ENCODE measurements at regions not wholly inside any gene's neighbourhood (a gene's known extent, or its start where the extent isn't known, plus 50 kb on each side); places are given as distances from the start of the nearest gene placed in this dataset.

GRCh38 chr15:39320355-39320754, 260.5 kb upstream of the THBS1 start:
- no peaks in the 10 kb centered on the region for H3K36me3 ChIP-seq (ENCODE audit: control insufficient read depth in 3 of 3, insufficient read depth in 2 of 3, low read depth in 1 of 3, low read length in 3 of 3)
- no peak overlapping the region for H3K4me3 ChIP-seq (ENCODE audit: low read depth in 1 of 3, low read length in 3 of 3)
- H3K4me1 ChIP-seq (ENCODE audit: control insufficient read depth in 3 of 3, insufficient read depth in 2 of 3, low read depth in 1 of 3, low read length in 2 of 3) = peaks cover 0 to 3% (median 0%) of the 10 kb centered on the region in 3 donors
- no peak for FAIRE-seq
- H3K27me3 ChIP-seq (ENCODE audit: control insufficient read depth in 3 of 3, insufficient read depth in 3 of 3, low read length in 3 of 3) = no peaks in the 10 kb centered on the region
- H3K27ac ChIP-seq (ENCODE audit: low read depth in 1 of 3, low read length in 2 of 3) = no peak overlapping the region
- DNase-seq = no peak
- peaks cover 0 to 4% of the 10 kb centered on the region in 2 donors for H3K9me3 ChIP-seq (ENCODE audit: control insufficient read depth in 2 of 2, insufficient read depth in 1 of 2, low read depth in 1 of 2, low read length in 1 of 2)

- DNase-seq = no peak
- WGBS, 3 donors = 95 to 97% (median 97%) methylated on average over 1 of the region's 1 CpG
- H3K4me3 ChIP-seq (ENCODE audit: low read depth in 1 of 3, low read length in 3 of 3) = no peak overlapping the region
- H3K27ac ChIP-seq (ENCODE audit: low read depth in 1 of 3, low read length in 2 of 3) = no peak overlapping the region
- no peaks in the 10 kb centered on the region for H3K36me3 ChIP-seq (ENCODE audit: control insufficient read depth in 3 of 3, insufficient read depth in 2 of 3, low read depth in 1 of 3, low read length in 3 of 3)
- peaks cover 0 to 3% (median 0%) of the 10 kb centered on the region in 3 donors for H3K4me1 ChIP-seq (ENCODE audit: control insufficient read depth in 3 of 3, insufficient read depth in 2 of 3, low read depth in 1 of 3, low read length in 2 of 3)
- no peaks in the 10 kb centered on the region for H3K27me3 ChIP-seq (ENCODE audit: control insufficient read depth in 3 of 3, insufficient read depth in 3 of 3, low read length in 3 of 3)
- peaks cover 0 to 4% of the 10 kb centered on the region in 2 donors for H3K9me3 ChIP-seq (ENCODE audit: control insufficient read depth in 2 of 2, insufficient read depth in 1 of 2, low read depth in 1 of 2, low read length in 1 of 2)
- no peak for FAIRE-seq
Observed at GRCh38 chr15:39320886-39321285, 260.0 kb upstream of the THBS1 start.

DNA sequence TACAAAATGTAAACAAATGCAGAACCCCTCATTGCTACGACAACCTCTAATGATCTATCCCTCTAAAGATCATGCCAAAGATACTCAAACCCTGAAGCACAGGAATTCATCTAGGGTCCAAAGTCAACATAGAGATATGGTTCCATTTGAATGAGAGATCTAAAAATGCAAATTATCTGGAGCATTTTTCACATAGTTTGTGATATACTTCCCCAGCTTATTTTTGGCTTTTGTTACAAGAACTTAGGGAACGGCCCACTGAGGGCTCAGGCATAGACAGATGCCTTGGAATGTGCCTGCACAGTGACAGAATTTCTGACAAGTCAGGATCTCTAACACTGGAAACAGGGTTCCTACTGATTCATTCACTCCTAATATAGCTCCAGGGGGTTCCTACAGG, 258.9 kb upstream of the THBS1 start:
- WGBS, 3 donors = 78 to 92% (median 87%) methylated on average over 2 of the region's 2 CpGs
- DNase-seq = no peak
- FAIRE-seq = no peak

DNA sequence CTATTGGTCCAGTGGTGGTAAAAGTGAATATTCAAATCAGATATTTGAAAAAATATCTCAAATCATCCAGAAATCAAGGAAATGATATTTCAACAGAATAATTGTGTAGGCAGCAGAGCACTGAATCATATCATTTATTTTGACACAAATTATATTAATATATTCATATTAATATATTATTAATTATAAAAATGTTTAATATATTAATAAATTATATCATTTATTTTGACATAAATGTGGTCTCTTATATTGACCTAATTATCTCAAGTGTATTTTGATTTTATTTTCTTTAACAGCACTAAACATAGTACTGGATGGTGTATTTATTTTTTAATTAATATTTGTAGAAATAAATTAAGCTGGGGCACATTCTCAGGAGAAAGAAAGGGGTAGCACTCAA, 257.7 kb upstream of the THBS1 start:
- no peaks in the 10 kb centered on the region for H3K36me3 ChIP-seq (ENCODE audit: control insufficient read depth in 3 of 3, insufficient read depth in 2 of 3, low read depth in 1 of 3, low read length in 3 of 3)
- H3K27ac ChIP-seq (ENCODE audit: low read depth in 1 of 3, low read length in 2 of 3) = no peak overlapping the region
- no peaks in the 10 kb centered on the region for H3K27me3 ChIP-seq (ENCODE audit: control insufficient read depth in 3 of 3, insufficient read depth in 3 of 3, low read length in 3 of 3)
- no peak for FAIRE-seq
- peaks cover 0 to 4% of the 10 kb centered on the region in 2 donors for H3K9me3 ChIP-seq (ENCODE audit: control insufficient read depth in 2 of 2, insufficient read depth in 1 of 2, low read depth in 1 of 2, low read length in 1 of 2)
- no peak overlapping the region for H3K4me3 ChIP-seq (ENCODE audit: low read depth in 1 of 3, low read length in 3 of 3)
- DNase-seq = no peak
- H3K4me1 ChIP-seq (ENCODE audit: control insufficient read depth in 3 of 3, insufficient read depth in 2 of 3, low read depth in 1 of 3, low read length in 2 of 3) = peaks cover 0 to 3% (median 0%) of the 10 kb centered on the region in 3 donors

More for the DNA sequence above, 258.9 kb upstream of the THBS1 start:
- H3K9me3 ChIP-seq (ENCODE audit: control insufficient read depth in 2 of 2, insufficient read depth in 1 of 2, low read depth in 1 of 2, low read length in 1 of 2) = peaks cover 0 to 4% of the 10 kb centered on the region in 2 donors
- no peak overlapping the region for H3K27ac ChIP-seq (ENCODE audit: low read depth in 1 of 3, low read length in 2 of 3)
- peaks cover 0 to 3% (median 0%) of the 10 kb centered on the region in 3 donors for H3K4me1 ChIP-seq (ENCODE audit: control insufficient read depth in 3 of 3, insufficient read depth in 2 of 3, low read depth in 1 of 3, low read length in 2 of 3)
- H3K36me3 ChIP-seq (ENCODE audit: control insufficient read depth in 3 of 3, insufficient read depth in 2 of 3, low read depth in 1 of 3, low read length in 3 of 3) = no peaks in the 10 kb centered on the region
- no peak overlapping the region for H3K4me3 ChIP-seq (ENCODE audit: low read depth in 1 of 3, low read length in 3 of 3)
- no peaks in the 10 kb centered on the region for H3K27me3 ChIP-seq (ENCODE audit: control insufficient read depth in 3 of 3, insufficient read depth in 3 of 3, low read length in 3 of 3)

DNA sequence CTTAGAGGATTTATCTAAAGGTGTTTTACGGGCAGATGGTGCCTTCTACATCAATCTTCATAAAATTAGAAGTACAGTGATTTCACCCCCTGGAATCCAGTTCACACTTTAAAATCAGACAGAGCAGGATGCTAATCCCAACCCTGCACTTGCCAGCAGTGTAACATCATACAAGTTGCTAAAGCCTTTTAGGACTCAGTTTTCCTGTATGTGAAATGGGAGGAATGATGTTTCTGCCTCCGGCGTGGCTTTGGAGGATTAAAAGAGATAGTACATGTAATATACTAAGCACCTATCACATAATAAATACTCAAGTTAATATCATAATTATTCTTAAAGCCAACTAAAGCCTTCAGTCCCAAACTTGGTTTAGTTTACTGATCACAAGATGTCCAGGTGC, 257.2 kb upstream of the THBS1 start:
- H3K4me3 ChIP-seq (ENCODE audit: low read depth in 1 of 3, low read length in 3 of 3) = no peak overlapping the region
- no peak for DNase-seq
- peaks cover 0 to 4% of the 10 kb centered on the region in 2 donors for H3K9me3 ChIP-seq (ENCODE audit: control insufficient read depth in 2 of 2, insufficient read depth in 1 of 2, low read depth in 1 of 2, low read length in 1 of 2)
- no peaks in the 10 kb centered on the region for H3K4me1 ChIP-seq (ENCODE audit: control insufficient read depth in 3 of 3, insufficient read depth in 2 of 3, low read depth in 1 of 3, low read length in 2 of 3)
- 93 to 95% (median 95%) methylated on average over 3 of the region's 3 CpGs for WGBS, 3 donors
- FAIRE-seq = no peak
- H3K27ac ChIP-seq (ENCODE audit: low read depth in 1 of 3, low read length in 2 of 3) = no peak overlapping the region
- no peaks in the 10 kb centered on the region for H3K27me3 ChIP-seq (ENCODE audit: control insufficient read depth in 3 of 3, insufficient read depth in 3 of 3, low read length in 3 of 3)
- no peaks in the 10 kb centered on the region for H3K36me3 ChIP-seq (ENCODE audit: control insufficient read depth in 3 of 3, insufficient read depth in 2 of 3, low read depth in 1 of 3, low read length in 3 of 3)

DNA sequence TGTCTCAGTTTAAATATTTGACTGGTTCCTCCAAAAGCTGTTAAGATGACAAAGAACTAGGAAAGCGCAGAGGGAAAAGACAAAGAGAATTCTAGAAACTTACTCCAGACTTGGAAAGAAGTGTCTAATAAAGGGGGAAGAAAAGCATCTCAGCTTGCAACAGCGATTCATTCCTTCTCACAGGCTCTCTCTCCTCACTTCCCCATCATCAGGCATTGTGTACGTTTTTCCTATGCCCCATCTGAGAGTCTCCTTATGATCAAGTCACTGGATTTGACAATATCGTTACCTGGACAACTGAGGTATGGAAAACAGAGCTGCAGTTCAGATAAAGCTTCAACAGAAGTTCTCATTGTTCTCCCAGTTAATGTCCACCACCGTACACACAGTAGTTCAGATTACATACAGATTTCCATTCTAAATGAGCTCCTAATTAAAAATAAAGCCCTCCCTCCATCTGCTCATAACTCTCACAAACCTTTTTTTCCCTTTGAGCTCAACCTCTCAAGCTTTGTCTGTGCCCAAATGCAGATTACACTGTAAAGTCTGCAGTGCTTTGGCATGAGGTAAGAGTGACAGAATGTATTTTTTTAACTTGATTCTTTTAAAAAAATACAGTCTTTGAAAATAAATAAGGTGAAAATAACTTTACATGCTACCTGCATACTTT, 254.4 kb upstream of the THBS1 start:
- H3K4me3 ChIP-seq (ENCODE audit: low read depth in 1 of 3, low read length in 3 of 3) = no peak overlapping the region
- no peaks in the 10 kb centered on the region for H3K9me3 ChIP-seq (ENCODE audit: control insufficient read depth in 2 of 2, insufficient read depth in 1 of 2, low read depth in 1 of 2, low read length in 1 of 2)
- FAIRE-seq (no peak), DNase-seq (peak in 1 of 2 donors; percentile 10)
- no peaks in the 10 kb centered on the region for H3K36me3 ChIP-seq (ENCODE audit: control insufficient read depth in 3 of 3, insufficient read depth in 2 of 3, low read depth in 1 of 3, low read length in 3 of 3)
- H3K4me1 ChIP-seq (ENCODE audit: control insufficient read depth in 3 of 3, insufficient read depth in 2 of 3, low read depth in 1 of 3, low read length in 2 of 3) = no peaks in the 10 kb centered on the region
- WGBS, 3 donors = 33 to 47% (median 46%) methylated on average over 5 of the region's 5 CpGs
- H3K27me3 ChIP-seq (ENCODE audit: control insufficient read depth in 3 of 3, insufficient read depth in 3 of 3, low read length in 3 of 3) = no peaks in the 10 kb centered on the region
- no peak overlapping the region for H3K27ac ChIP-seq (ENCODE audit: low read depth in 1 of 3, low read length in 2 of 3)

GRCh38 chr15:39327005-39327730, 253.7 kb upstream of the THBS1 start:
- Histone ChIP-seq H3K36me3 (ENCODE audit: control insufficient read depth in 3 of 3, insufficient read depth in 2 of 3, low read depth in 1 of 3, low read length in 3 of 3) (no peaks in the 10 kb centered on the region), H3K4me1 (ENCODE audit: control insufficient read depth in 3 of 3, insufficient read depth in 2 of 3, low read depth in 1 of 3, low read length in 2 of 3) (no peaks in the 10 kb centered on the region), H3K27me3 (ENCODE audit: control insufficient read depth in 3 of 3, insufficient read depth in 3 of 3, low read length in 3 of 3) (no peaks in the 10 kb centered on the region), H3K4me3 (ENCODE audit: low read depth in 1 of 3, low read length in 3 of 3) (no peak overlapping the region), H3K27ac (ENCODE audit: low read depth in 1 of 3, low read length in 2 of 3) (no peak overlapping the region), H3K9me3 (ENCODE audit: control insufficient read depth in 2 of 2, insufficient read depth in 1 of 2, low read depth in 1 of 2, low read length in 1 of 2) (no peaks in the 10 kb centered on the region)
- no peak for FAIRE-seq
- 49 to 71% (median 62%) methylated on average over 6 of the region's 6 CpGs for WGBS, 3 donors
- DNase-seq = no peak

GRCh38 chr15:39330061-39330460, 250.8 kb upstream of the THBS1 start:
- no peaks in the 10 kb centered on the region for H3K27me3 ChIP-seq (ENCODE audit: control insufficient read depth in 3 of 3, insufficient read depth in 3 of 3, low read length in 3 of 3)
- H3K4me3 ChIP-seq (ENCODE audit: low read depth in 1 of 3, low read length in 3 of 3) = no peak overlapping the region
- FAIRE-seq = no peak
- H3K27ac ChIP-seq (ENCODE audit: low read depth in 1 of 3, low read length in 2 of 3) = no peak overlapping the region
- no peaks in the 10 kb centered on the region for H3K4me1 ChIP-seq (ENCODE audit: control insufficient read depth in 3 of 3, insufficient read depth in 2 of 3, low read depth in 1 of 3, low read length in 2 of 3)
- H3K36me3 ChIP-seq (ENCODE audit: control insufficient read depth in 3 of 3, insufficient read depth in 2 of 3, low read depth in 1 of 3, low read length in 3 of 3) = no peaks in the 10 kb centered on the region
- 83 to 90% (median 88%) methylated on average over 6 of the region's 6 CpGs for WGBS, 3 donors
- no peaks in the 10 kb centered on the region for H3K9me3 ChIP-seq (ENCODE audit: control insufficient read depth in 2 of 2, insufficient read depth in 1 of 2, low read depth in 1 of 2, low read length in 1 of 2)
- DNase-seq = no peak

All from small intestine (tissue), 7 donors.